ENCODE measurements at regions not wholly inside any gene's neighbourhood (a gene's known extent, or its start where the extent isn't known, plus 50 kb on each side); places are given as distances from the start of the nearest gene placed in this dataset.

DNA sequence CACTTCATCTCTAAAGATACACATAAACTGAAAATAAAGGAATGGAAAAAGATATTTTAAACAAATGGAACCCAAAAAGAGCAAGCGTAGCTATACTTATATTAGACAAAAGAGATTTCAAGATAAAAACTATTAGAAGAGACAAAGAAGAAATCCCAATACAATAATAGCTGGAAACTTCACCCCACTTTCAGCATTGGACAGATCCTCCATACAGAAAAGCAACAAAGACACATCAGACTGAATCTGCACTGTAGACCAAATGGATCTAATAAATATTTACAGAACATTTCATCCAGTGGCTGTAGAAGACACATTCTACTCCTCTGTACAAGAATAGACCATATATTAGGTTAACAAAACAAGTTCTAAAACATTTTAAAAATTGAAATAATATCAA, 117.6 kb upstream of the PDE3A start:
- TF ChIP-seq CTCF (IDR thresholded peaks at IDR 0.05), result no peak
- no peak for TF ChIP-seq EZH2 (IDR thresholded peaks at IDR 0.05; ENCODE audit: borderline replicate concordance, insufficient read depth, low read depth, low read length, poor library complexity, severe bottlenecking)

Data from B cell (primary cell).